GM12875 (cell line): ENCODE measurements at regions not wholly inside any gene's neighbourhood (a gene's known extent, or its start where the extent isn't known, plus 50 kb on each side); places are given as distances from the start of the nearest gene placed in this dataset.

Experiments used
- H3K4me3 ChIP-seq: one replicate; pipeline ENCODE4 v1.5.1; 2011; ENCODE audit warnings: low read depth, low read length, control low read depth
- TF ChIP-seq, protein P1 (sequence below): IDR thresholded peaks from 2 replicates; pipeline ENCODE4 v1.5.1; 2011; ENCODE audit warnings: low read depth, mild to moderate bottlenecking, control low read depth, inconsistent platforms, low read length, moderate library complexity, borderline replicate concordance; ENCODE audit not compliant: insufficient read depth

GRCh38 chr2:203806761-203807160 is 60.8 kb upstream of the CTLA4 start:
- H3K4me3 ChIP-seq = no peak overlapping the region
- TF ChIP-seq, protein P1, sequence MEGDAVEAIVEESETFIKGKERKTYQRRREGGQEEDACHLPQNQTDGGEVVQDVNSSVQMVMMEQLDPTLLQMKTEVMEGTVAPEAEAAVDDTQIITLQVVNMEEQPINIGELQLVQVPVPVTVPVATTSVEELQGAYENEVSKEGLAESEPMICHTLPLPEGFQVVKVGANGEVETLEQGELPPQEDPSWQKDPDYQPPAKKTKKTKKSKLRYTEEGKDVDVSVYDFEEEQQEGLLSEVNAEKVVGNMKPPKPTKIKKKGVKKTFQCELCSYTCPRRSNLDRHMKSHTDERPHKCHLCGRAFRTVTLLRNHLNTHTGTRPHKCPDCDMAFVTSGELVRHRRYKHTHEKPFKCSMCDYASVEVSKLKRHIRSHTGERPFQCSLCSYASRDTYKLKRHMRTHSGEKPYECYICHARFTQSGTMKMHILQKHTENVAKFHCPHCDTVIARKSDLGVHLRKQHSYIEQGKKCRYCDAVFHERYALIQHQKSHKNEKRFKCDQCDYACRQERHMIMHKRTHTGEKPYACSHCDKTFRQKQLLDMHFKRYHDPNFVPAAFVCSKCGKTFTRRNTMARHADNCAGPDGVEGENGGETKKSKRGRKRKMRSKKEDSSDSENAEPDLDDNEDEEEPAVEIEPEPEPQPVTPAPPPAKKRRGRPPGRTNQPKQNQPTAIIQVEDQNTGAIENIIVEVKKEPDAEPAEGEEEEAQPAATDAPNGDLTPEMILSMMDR = no peak

GRCh38 chr2:203808046-203808750 is 59.4 kb upstream of the CTLA4 start:
- TF ChIP-seq, protein P1 = no peak
- H3K4me3 ChIP-seq = no peak overlapping the region

- TF ChIP-seq, protein P1 = no peak
- H3K4me3 ChIP-seq = no peak overlapping the region
Measured at GRCh38 chr2:203809084-203809521, 58.5 kb upstream of the CTLA4 start.

GRCh38 chr2:203809991-203810510 is 57.5 kb upstream of the CTLA4 start:
- H3K4me3 ChIP-seq = no peak overlapping the region
- TF ChIP-seq, protein P1 = no peak

DNA sequence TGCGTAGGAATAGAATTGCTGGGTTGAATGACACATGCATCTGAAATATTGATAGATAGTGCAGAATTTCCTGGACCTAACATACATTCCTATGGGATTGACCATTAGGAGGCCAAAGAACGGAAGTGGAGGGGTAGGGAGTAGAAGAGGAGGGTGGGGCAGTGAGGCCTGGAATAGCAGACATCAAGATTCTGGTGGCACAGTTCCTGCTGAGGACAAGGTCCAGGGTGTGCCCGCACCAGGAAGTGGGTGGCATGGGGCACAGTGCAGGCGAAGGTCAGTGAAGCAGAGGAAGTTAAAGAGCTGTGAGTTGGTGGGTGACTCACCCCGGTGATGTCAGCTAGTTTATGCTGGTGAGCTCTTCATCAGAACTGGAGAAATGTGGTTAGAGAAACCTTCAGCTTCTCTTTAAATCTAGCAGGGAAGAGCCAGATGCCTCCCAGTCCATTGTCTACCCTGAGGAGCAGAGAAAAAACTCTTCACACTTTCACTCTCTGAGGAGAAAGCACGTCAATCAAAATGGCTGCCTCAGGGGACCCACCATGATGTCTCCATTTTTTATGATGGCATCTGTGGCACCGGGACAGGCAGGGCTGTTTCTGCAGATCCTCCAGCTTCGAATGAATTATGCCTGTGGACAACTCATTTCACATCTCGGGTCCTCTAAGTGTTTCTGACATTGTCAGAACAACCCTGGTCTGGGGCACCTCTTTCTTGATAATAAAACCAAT is 55.9 kb upstream of the CTLA4 start:
- no peak overlapping the region for H3K4me3 ChIP-seq

DNA sequence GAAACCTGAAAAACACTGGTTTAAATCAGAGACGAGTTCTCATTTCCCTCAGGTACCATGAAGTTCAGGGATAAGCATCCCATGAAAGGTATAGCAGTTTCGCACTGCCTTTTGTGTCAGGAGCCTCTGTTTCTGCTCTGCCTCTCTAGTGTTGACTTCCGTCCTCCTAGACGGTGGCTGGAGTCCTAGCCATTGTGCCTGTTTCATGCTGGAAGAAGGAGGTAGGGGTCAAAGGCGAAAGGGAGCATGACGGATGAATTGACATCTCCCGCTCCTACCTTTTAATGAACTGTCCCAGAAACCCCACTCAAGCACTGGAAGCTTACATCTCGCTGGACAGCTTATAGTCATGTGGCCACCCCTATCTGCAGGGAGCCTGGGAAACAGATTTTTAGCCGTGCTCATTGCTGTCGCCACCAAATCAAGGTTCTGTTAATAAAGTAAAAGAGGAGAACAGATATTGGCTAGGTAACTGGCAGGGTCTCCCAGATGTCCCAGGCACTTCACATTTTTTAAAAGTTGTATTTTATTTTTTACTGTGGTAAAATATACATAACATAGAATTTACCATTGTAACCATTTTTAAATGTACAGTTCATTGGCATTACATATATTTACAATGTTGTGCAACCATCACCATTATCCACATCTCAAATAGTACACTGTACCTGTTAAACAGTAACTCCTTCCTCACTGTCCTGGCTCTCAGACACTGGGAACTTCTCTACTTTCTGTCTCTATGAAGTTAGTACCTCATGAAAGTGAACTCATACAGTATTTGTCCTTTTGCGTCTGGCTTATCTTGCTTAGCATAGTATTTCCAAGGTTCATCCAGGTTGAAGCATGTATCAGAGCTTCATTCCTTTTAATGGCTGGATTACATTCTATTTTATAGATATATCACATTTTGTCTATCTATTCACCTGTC is 55.0 kb upstream of the CTLA4 start:
- TF ChIP-seq, protein P1 = no peak
- no peak overlapping the region for H3K4me3 ChIP-seq

More for the DNA sequence above, 55.9 kb upstream of the CTLA4 start:
- TF ChIP-seq, protein P1 = no peak
